SU-DHL-6 (cell line): ENCODE measurements at regions not wholly inside any gene's neighbourhood (a gene's known extent, or its start where the extent isn't known, plus 50 kb on each side); places are given as distances from the start of the nearest gene placed in this dataset.

Source experiments
- EZH2phosphoT487 ChIP-seq: fragments of 200-600 bp; sonication (generic), shearing (Covaris generic); conservative IDR thresholded peaks from 2 replicates; pipeline ENCODE4 v1.6.1; 2018; ENCODE audit warnings: mild to moderate bottlenecking, antibody characterized with exemption, low read length, moderate library complexity, mixed read lengths
- TF ChIP-seq, protein P1 (sequence below): fragments of 200-600 bp; sonication (generic); IDR thresholded peaks from one replicate; pipeline ENCODE4 v1.5.1; 2017; ENCODE audit warnings: antibody characterized with exemption, mild to moderate bottlenecking, low read length, moderate library complexity; ENCODE audit not compliant: insufficient read depth, poor library complexity, severe bottlenecking

DNA sequence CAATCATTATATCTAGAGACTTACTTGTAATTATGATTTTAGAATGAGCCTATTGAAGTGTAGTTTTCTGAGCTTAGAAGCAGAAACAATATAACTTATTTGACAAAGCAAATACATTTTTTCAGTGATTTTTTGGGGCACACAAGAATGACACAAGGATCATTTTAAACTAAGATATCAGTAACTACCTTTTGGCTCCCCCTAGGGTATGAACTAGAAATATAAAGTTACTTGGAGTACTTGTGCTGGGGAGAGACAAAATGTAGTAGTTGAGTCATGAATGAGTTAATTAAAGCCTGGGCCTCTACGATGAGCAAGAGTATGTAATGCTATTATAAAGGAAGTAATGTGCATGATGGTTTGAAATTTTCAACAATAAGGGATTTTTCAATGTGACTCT lies 1244.1 kb upstream of the ACO1 start:
- TF ChIP-seq, protein P1, sequence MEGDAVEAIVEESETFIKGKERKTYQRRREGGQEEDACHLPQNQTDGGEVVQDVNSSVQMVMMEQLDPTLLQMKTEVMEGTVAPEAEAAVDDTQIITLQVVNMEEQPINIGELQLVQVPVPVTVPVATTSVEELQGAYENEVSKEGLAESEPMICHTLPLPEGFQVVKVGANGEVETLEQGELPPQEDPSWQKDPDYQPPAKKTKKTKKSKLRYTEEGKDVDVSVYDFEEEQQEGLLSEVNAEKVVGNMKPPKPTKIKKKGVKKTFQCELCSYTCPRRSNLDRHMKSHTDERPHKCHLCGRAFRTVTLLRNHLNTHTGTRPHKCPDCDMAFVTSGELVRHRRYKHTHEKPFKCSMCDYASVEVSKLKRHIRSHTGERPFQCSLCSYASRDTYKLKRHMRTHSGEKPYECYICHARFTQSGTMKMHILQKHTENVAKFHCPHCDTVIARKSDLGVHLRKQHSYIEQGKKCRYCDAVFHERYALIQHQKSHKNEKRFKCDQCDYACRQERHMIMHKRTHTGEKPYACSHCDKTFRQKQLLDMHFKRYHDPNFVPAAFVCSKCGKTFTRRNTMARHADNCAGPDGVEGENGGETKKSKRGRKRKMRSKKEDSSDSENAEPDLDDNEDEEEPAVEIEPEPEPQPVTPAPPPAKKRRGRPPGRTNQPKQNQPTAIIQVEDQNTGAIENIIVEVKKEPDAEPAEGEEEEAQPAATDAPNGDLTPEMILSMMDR: no peak
- no peak for TF ChIP-seq EZH2phosphoT487
